ENCODE measurements at regions not wholly inside any gene's neighbourhood (a gene's known extent, or its start where the extent isn't known, plus 50 kb on each side); places are given as distances from the start of the nearest gene placed in this dataset.

- no peak for DNase-seq (ENCODE audit: extremely low read depth in 1 of 2, low read depth in 1 of 2)
Observed at GRCh38 chr6:165987483-165988301, 180.0 kb downstream of the TBXT start.

- no peak for DNase-seq (ENCODE audit: extremely low read depth in 1 of 2, low read depth in 1 of 2)
Observed at GRCh38 chr6:165986914-165987482, 180.7 kb downstream of the TBXT start.

- DNase-seq (ENCODE audit: extremely low read depth in 1 of 2, low read depth in 1 of 2): no peak
Observed at GRCh38 chr6:165986311-165986913, 181.2 kb downstream of the TBXT start.

- no peak for DNase-seq (ENCODE audit: extremely low read depth in 1 of 2, low read depth in 1 of 2)
Observed at GRCh38 chr6:165985806-165986299, 181.8 kb downstream of the TBXT start.

- no peak for DNase-seq (ENCODE audit: extremely low read depth in 1 of 2, low read depth in 1 of 2)
Observed at GRCh38 chr6:165985281-165985805, 182.3 kb downstream of the TBXT start.

GRCh38 chr6:165984729-165985275, 182.8 kb downstream of the TBXT start:
- DNase-seq (ENCODE audit: extremely low read depth in 1 of 2, low read depth in 1 of 2): no peak

- DNase-seq (ENCODE audit: extremely low read depth in 1 of 2, low read depth in 1 of 2): no peak
Observed at GRCh38 chr6:165983112-165984072, 184.3 kb downstream of the TBXT start.

GRCh38 chr6:165978476-165978875, 189.2 kb downstream of the TBXT start:
- DNase-seq (ENCODE audit: extremely low read depth in 1 of 2, low read depth in 1 of 2): no peak

- no peak for DNase-seq (ENCODE audit: extremely low read depth in 1 of 2, low read depth in 1 of 2)
Observed at GRCh38 chr6:165976684-165977083, 191.0 kb downstream of the TBXT start.

GRCh38 chr6:165974817-165975216, 192.8 kb downstream of the TBXT start:
- DNase-seq (ENCODE audit: extremely low read depth in 1 of 2, low read depth in 1 of 2): no peak

GRCh38 chr6:165973473-165973872, 194.2 kb downstream of the TBXT start:
- no peak for DNase-seq (ENCODE audit: extremely low read depth in 1 of 2, low read depth in 1 of 2)

GRCh38 chr6:165972139-165972802, 195.4 kb downstream of the TBXT start:
- DNase-seq (ENCODE audit: extremely low read depth in 1 of 2, low read depth in 1 of 2): no peak

GRCh38 chr6:165971202-165971601, 196.4 kb downstream of the TBXT start:
- no peak for DNase-seq (ENCODE audit: extremely low read depth in 1 of 2, low read depth in 1 of 2)

GRCh38 chr6:165970001-165970400, 197.7 kb downstream of the TBXT start:
- DNase-seq (ENCODE audit: extremely low read depth in 1 of 2, low read depth in 1 of 2): no peak

GRCh38 chr6:165969184-165969583, 198.5 kb downstream of the TBXT start:
- no peak for DNase-seq (ENCODE audit: extremely low read depth in 1 of 2, low read depth in 1 of 2)

- DNase-seq (ENCODE audit: extremely low read depth in 1 of 2, low read depth in 1 of 2): no peak
Observed at GRCh38 chr6:165968408-165968807, 199.2 kb downstream of the TBXT start.

- no peak for DNase-seq (ENCODE audit: extremely low read depth in 1 of 2, low read depth in 1 of 2)
Observed at GRCh38 chr6:165967810-165968407, 199.7 kb downstream of the TBXT start.

GRCh38 chr6:165963750-165964149, 203.9 kb downstream of the TBXT start:
- no peak for DNase-seq (ENCODE audit: extremely low read depth in 1 of 2, low read depth in 1 of 2)

GRCh38 chr6:165962366-165962765, 205.3 kb downstream of the TBXT start:
- no peak for DNase-seq (ENCODE audit: extremely low read depth in 1 of 2, low read depth in 1 of 2)

Data from activated CD8-positive, alpha-beta memory T cell treated with anti-CD3 and anti-CD28 coated beads for 1 hour (primary cell).